ENCODE measurements at regions not wholly inside any gene's neighbourhood (a gene's known extent, or its start where the extent isn't known, plus 50 kb on each side); places are given as distances from the start of the nearest gene placed in this dataset.

- TF ChIP-seq E2F5 (CRISPR knock-in tag; IDR thresholded peaks at IDR 0.05): no peak
Measured at GRCh38 chr5:173463207-173463606, 135.0 kb upstream of the STC2 start (continued).

GRCh38 chr5:173458828-173459609, 130.8 kb upstream of the STC2 start:
- H3K4me3 Mint-ChIP-seq: no peak overlapping the region
- peaks cover 12% of the 10 kb centered on the region for H3K27me3 Mint-ChIP-seq (ENCODE audit: low read depth)
- ChIA-PET CTCF (interaction anchor here (1.8 kb wide), 1 partner anchor 114 kb away, joined by 7 read pairs; no protein-coding TSS in a partner anchor), POLR2A (no interaction called here)
- 0 out of 2 replicates have a peak, but pooled peaks cover 5% of the 10 kb centered on the region for H3K9me3 Mint-ChIP-seq
- no peak for DNase-seq (ENCODE audit: low spot score)
- no peak for ATAC-seq
- H3K4me1 Mint-ChIP-seq: no peaks in the 10 kb centered on the region
- H3K36me3 Mint-ChIP-seq: no peaks in the 10 kb centered on the region
- no peak overlapping the region for H3K27ac Mint-ChIP-seq
- no peak for TF ChIP-seq FOXP4 (CRISPR knock-in tag; IDR thresholded peaks at IDR 0.05)
- no peak for TF ChIP-seq ARID4B (CRISPR knock-in tag; IDR thresholded peaks at IDR 0.05; ENCODE audit: borderline replicate concordance)
- TF ChIP-seq ZNF219 (CRISPR knock-in tag; IDR thresholded peaks at IDR 0.05; ENCODE audit: borderline replicate concordance): no peak
- no peak for TF ChIP-seq AFF4 (CRISPR knock-in tag; IDR thresholded peaks at IDR 0.05; ENCODE audit: borderline replicate concordance)
- no peak for TF ChIP-seq CREM (CRISPR knock-in tag; IDR thresholded peaks at IDR 0.05)
- TF ChIP-seq EMX1 (CRISPR knock-in tag; IDR thresholded peaks at IDR 0.05): no peak
- TF ChIP-seq ZNF425 (CRISPR knock-in tag; conservative IDR thresholded peaks at IDR 0.05): no peak
- no peak for TF ChIP-seq TCF7 (CRISPR knock-in tag; IDR thresholded peaks at IDR 0.05; ENCODE audit: low read depth)
- TF ChIP-seq ZNF423 (CRISPR knock-in tag; IDR thresholded peaks at IDR 0.05): no peak
- no peak for TF ChIP-seq E2F4 (CRISPR knock-in tag; IDR thresholded peaks at IDR 0.05; ENCODE audit: borderline replicate concordance, low read depth)
- no peak for TF ChIP-seq ATF6 (CRISPR knock-in tag; IDR thresholded peaks at IDR 0.05)
- no peak for TF ChIP-seq JAZF1 (CRISPR knock-in tag; IDR thresholded peaks at IDR 0.05)
- no peak for TF ChIP-seq ZNF281 (CRISPR knock-in tag; IDR thresholded peaks at IDR 0.05)

All from WTC11 (cell line).